Astrocyte (in vitro differentiated cells and primary cell): ENCODE measurements at regions not wholly inside any gene's neighbourhood (a gene's known extent, or its start where the extent isn't known, plus 50 kb on each side); places are given as distances from the start of the nearest gene placed in this dataset.

ENCODE experiments used
- DNase-seq: peaks from one replicate; pipeline ENCODE4 v3.0.0-alpha.2; 2010; ENCODE audit warnings: low read depth
- FAIRE-seq: peaks from 2 replicates; lab custom pipeline; 2011; peaks lifted over from hg19 to GRCh38; lab: Jason Lieb, UNC
- H2AFZ ChIP-seq: 2 replicates; pipeline ENCODE4 v1.6.0; 2012; ENCODE audit warnings: low read depth, low read length, inconsistent platforms
- H3K27ac ChIP-seq: 2 replicates; pipeline ENCODE4 v1.5.1; 2011; ENCODE audit warnings: low read depth, low read length, inconsistent platforms
- H3K27me3 ChIP-seq: 2 replicates; pipeline ENCODE4 v1.6.0; 2011; ENCODE audit warnings: low read length, inconsistent platforms; ENCODE audit not compliant: insufficient read depth
- H3K36me3 ChIP-seq: 2 replicates; pipeline ENCODE4 v1.5.1; 2011; ENCODE audit warnings: low read length, inconsistent platforms; ENCODE audit not compliant: insufficient read depth
- H3K4me1 ChIP-seq: 2 replicates; pipeline ENCODE4 v1.5.1; 2011; ENCODE audit warnings: low read length, inconsistent platforms; ENCODE audit not compliant: insufficient read depth
- H3K4me2 ChIP-seq: 2 replicates; pipeline ENCODE4 v1.6.0; 2012; ENCODE audit warnings: low read length, inconsistent platforms
- H3K4me3 ChIP-seq: 2 replicates; pipeline ENCODE4 v1.5.1; 2011; ENCODE audit warnings: low read depth, mild to moderate bottlenecking, low read length, inconsistent platforms; ENCODE audit not compliant: insufficient read depth
- H3K79me2 ChIP-seq: 2 replicates; pipeline ENCODE4 v1.6.0; 2012; ENCODE audit warnings: mild to moderate bottlenecking, low read length, inconsistent platforms; ENCODE audit not compliant: insufficient read depth
- H3K9ac ChIP-seq: 2 replicates; pipeline ENCODE4 v1.6.0; 2012; ENCODE audit warnings: mild to moderate bottlenecking, low read length, inconsistent platforms
- H3K9me3 ChIP-seq: 2 replicates; pipeline ENCODE4 v1.5.1; 2012; ENCODE audit warnings: low read depth, mild to moderate bottlenecking, low read length, inconsistent platforms; ENCODE audit not compliant: insufficient read depth
- H4K20me1 ChIP-seq: 2 replicates; pipeline ENCODE4 v1.6.0; 2012; ENCODE audit warnings: low read length, inconsistent platforms; ENCODE audit not compliant: insufficient read depth
- H3K27ac Mint-ChIP-seq: one replicate; pipeline ENCODE4 v1.8.0; 2021; ENCODE audit warnings: mild to moderate bottlenecking, mixed read lengths; ENCODE audit not compliant: unreplicated experiment
- H3K27me3 Mint-ChIP-seq: one replicate; pipeline ENCODE4 v1.8.0; 2021; ENCODE audit warnings: low read depth, mixed read lengths; ENCODE audit not compliant: unreplicated experiment
- H3K36me3 Mint-ChIP-seq: one replicate; pipeline ENCODE4 v1.8.0; 2021; ENCODE audit warnings: low read depth, mixed read lengths; ENCODE audit not compliant: unreplicated experiment
- H3K4me1 Mint-ChIP-seq: one replicate; pipeline ENCODE4 v1.8.0; 2021; ENCODE audit warnings: low read depth, mixed read lengths; ENCODE audit not compliant: unreplicated experiment
- H3K4me3 Mint-ChIP-seq: one replicate; pipeline ENCODE4 v1.8.0; 2021; ENCODE audit warnings: mild to moderate bottlenecking, moderate library complexity, mixed read lengths; ENCODE audit not compliant: unreplicated experiment
- H3K9me3 Mint-ChIP-seq: one replicate; pipeline ENCODE4 v1.8.0; 2021; ENCODE audit warnings: mild to moderate bottlenecking, mixed read lengths; ENCODE audit not compliant: unreplicated experiment
- EZH2 ChIP-seq: IDR thresholded peaks from 2 replicates; pipeline ENCODE4 v1.6.1; 2012; ENCODE audit warnings: mild to moderate bottlenecking, low read length, inconsistent platforms; ENCODE audit not compliant: insufficient read depth
- TF ChIP-seq, protein P1 (sequence below): IDR thresholded peaks from 2 replicates; pipeline ENCODE4 v1.5.1; 2011; ENCODE audit warnings: low read depth, mild to moderate bottlenecking, inconsistent platforms, low read length, moderate library complexity; ENCODE audit not compliant: insufficient read depth

DNA sequence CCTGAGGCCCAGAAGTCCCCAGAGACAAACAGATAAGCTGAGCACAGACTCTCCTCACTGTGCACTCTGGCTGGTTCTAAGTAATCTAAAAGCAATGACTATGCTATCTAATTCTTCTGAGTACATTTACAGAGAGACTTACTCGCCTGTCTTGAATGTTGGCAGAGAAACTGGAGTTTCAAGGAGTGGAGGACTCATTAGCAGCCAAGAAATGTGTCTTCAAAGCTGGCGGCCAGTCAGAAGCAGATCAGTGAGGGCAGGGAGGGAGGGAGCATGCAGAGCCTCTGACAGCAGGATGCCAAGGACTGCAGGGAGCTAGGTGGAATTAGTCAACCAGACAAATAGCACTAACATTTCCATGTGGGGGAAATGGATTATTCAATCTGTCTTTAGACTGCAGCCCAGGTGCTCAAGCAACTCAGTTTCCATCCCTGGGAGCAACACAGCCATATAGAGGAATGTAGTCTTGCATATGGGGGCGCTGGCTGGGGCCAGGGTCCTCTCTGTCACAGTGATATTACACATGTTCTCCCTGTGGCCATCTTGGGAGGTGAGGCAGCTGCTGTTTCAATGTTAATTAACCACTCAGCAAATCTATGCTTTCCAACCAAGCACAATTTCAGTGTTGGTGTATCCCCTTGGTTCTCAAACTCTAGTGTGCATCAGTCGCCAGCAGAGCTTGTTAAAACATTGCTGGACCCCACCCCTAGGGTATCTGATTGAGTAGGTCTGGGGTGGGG, 97.9 kb downstream of the CCNA1 start:
- no peaks in the 10 kb centered on the region for H3K36me3 ChIP-seq
- Mint-ChIP-seq H3K27ac (peak overlapping the region; percentile 78), H3K27me3 (no peaks in the 10 kb centered on the region), H3K4me3 (no peak overlapping the region), H3K36me3 (no peaks in the 10 kb centered on the region), H3K4me1 (peaks cover 16% of the 10 kb centered on the region), H3K9me3 (peaks cover 2% of the 10 kb centered on the region)
- H3K4me1 ChIP-seq = no peaks in the 10 kb centered on the region
- FAIRE-seq = no peak
- H2AFZ ChIP-seq = no peak overlapping the region
- H3K4me2 ChIP-seq = no peak overlapping the region
- H3K27ac ChIP-seq = no peak overlapping the region
- H4K20me1 ChIP-seq = no peaks in the 10 kb centered on the region
- H3K79me2 ChIP-seq = no peaks in the 10 kb centered on the region
- H3K4me3 ChIP-seq = no peak overlapping the region
- TF ChIP-seq EZH2 = no peak
- TF ChIP-seq, protein P1, sequence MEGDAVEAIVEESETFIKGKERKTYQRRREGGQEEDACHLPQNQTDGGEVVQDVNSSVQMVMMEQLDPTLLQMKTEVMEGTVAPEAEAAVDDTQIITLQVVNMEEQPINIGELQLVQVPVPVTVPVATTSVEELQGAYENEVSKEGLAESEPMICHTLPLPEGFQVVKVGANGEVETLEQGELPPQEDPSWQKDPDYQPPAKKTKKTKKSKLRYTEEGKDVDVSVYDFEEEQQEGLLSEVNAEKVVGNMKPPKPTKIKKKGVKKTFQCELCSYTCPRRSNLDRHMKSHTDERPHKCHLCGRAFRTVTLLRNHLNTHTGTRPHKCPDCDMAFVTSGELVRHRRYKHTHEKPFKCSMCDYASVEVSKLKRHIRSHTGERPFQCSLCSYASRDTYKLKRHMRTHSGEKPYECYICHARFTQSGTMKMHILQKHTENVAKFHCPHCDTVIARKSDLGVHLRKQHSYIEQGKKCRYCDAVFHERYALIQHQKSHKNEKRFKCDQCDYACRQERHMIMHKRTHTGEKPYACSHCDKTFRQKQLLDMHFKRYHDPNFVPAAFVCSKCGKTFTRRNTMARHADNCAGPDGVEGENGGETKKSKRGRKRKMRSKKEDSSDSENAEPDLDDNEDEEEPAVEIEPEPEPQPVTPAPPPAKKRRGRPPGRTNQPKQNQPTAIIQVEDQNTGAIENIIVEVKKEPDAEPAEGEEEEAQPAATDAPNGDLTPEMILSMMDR = no peak
- peak; percentile 86 for DNase-seq
- H3K9me3 ChIP-seq = no peaks in the 10 kb centered on the region
- no peak overlapping the region for H3K9ac ChIP-seq
- H3K27me3 ChIP-seq = no peaks in the 10 kb centered on the region

DNA sequence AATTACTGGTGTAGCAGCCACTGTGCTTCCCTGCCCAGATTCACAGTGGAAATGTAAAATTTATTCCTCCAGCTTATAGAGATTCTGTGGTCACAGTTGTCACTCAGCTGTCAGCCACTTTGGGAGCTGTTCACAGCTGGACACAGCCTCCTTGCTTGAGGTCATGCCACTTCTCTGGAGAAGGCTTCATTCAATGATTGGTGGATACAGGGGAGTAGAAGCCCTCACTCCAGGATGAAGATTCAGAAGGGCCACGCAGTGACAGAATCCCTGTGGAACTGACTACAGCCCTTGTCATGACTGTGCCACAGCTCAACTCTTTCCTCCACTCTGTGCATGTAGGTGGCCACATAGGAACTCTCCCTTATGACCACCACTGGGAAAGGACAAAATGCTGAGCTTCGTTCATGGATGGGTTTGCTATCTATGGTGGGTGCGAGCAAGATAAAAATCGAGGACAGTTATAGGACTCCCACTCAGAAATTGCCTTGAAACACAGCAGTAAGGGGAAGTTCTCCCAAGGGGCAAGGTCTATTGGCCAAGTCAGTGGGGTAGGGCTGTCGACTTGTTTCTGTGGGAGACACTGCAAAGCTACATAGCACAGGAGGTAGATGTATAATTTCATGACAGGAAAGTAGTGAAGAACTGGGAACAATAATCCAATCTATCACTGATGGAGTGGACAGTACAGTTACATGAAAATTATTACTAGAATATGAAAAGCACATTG, 98.7 kb downstream of the CCNA1 start:
- no peaks in the 10 kb centered on the region for H3K27me3 Mint-ChIP-seq
- Histone ChIP-seq H3K36me3 (no peaks in the 10 kb centered on the region), H3K27ac (no peak overlapping the region), H2AFZ (no peak overlapping the region), H3K4me2 (peak overlapping the region; percentile 9), H3K9ac (no peak overlapping the region), H3K79me2 (no peaks in the 10 kb centered on the region), H3K4me1 (no peaks in the 10 kb centered on the region), H4K20me1 (no peaks in the 10 kb centered on the region), H3K4me3 (no peak overlapping the region), H3K27me3 (no peaks in the 10 kb centered on the region), H3K9me3 (no peaks in the 10 kb centered on the region)
- H3K27ac Mint-ChIP-seq = no peak overlapping the region
- no peak overlapping the region for H3K4me3 Mint-ChIP-seq
- FAIRE-seq = no peak
- TF ChIP-seq EZH2 = no peak
- TF ChIP-seq, protein P1 = no peak
- peaks cover 16% of the 10 kb centered on the region for H3K4me1 Mint-ChIP-seq
- no peak for DNase-seq
- peaks cover under 1% of the 10 kb centered on the region for H3K9me3 Mint-ChIP-seq
- no peaks in the 10 kb centered on the region for H3K36me3 Mint-ChIP-seq
